ENCODE measurements at regions not wholly inside any gene's neighbourhood (a gene's known extent, or its start where the extent isn't known, plus 50 kb on each side); places are given as distances from the start of the nearest gene placed in this dataset.
"Not testable (repeated sequence)": the region's sequence is repeated elsewhere in the genome, so short reads cannot be mapped to it uniquely, and the experiment has no call there.

GRCh38 chr7:65809259-65809981 is 63.5 kb upstream of the VKORC1L1 start:
- DNase-seq, result no peak

GRCh38 chr7:65809982-65810288 is 62.9 kb upstream of the VKORC1L1 start:
- DNase-seq, result no peak

- no peak for DNase-seq
Measured at GRCh38 chr7:65812281-65812680, 60.6 kb upstream of the VKORC1L1 start.

DNA sequence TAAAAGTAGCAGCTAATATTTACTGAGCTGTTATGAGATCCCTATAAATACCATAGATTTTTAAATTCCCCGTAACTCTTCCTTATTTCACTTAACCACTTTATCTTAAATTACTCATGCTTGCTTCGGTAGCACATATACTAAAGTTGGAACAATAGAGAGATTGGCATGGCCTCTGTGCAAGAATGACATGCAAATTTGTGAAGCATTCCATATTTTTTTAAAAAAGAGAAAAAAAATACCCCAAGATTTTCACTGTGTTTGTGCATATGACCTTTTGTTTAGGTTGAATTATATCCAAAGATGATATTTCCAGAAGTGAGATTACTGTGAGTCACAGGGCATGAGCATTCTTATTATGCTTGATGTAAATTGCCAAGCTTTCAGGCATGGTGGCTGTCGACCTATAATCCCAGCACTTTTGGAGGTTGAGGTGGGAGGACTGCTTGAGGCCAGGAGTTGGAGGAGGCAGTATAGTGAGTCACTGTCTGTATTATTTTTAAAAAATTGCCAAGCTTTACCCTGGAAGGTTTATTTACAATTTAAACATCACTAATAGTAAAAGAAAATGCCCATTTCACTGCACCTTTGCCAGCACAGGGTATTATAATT is 58.2 kb upstream of the VKORC1L1 start:
- not testable (repeated sequence) for DNase-seq

DNA sequence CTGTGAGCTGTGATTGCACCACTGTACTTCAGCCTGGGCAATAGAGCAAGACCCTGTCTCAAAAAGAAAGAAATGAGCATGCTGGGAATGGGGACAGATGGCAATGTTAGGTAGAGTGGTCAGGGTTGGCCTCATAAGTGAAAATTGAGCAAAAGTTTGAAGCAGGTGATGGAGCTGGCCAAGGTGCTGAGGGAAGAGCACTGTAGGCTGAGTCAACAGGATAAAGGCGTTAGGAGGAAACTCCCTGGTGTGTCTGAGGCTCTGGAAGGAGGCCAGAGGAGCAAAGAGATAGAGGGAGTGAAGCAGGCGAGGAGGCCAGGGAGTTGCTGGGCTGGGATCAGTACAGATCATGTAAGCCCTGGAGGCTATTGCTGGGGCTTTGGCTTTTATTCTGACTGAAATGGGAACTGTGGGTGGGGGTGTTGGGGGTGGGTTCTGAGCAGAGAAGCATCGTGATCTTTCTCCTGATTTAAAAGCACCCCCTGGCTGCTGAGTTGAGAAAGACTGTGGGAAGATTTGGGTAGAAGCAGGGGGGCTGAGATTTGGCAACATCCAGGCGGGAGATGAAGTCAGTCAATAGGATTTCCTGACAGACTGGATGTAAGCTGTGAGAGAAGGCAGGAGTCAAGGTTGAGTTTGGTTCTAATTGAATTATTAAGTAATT is 52.5 kb upstream of the VKORC1L1 start:
- no peak for DNase-seq

Measured in stimulated activated CD4-positive, alpha-beta T cell treated with anti-CD3 and anti-CD28 coated beads, Interleukin-1b, Interleukin-23, amount 100 ng/mL, for 48 hours (primary cell).